H1 (cell line): ENCODE measurements at regions not wholly inside any gene's neighbourhood (a gene's known extent, or its start where the extent isn't known, plus 50 kb on each side); places are given as distances from the start of the nearest gene placed in this dataset.

Experiments used
- EGR1 ChIP-seq: IDR thresholded peaks from 2 replicates; pipeline ENCODE4 v1.6.1; 2011; ENCODE audit warnings: low read depth, low read length, borderline replicate concordance
- NRF1 ChIP-seq: IDR thresholded peaks from 2 replicates; pipeline ENCODE4 v1.6.1; 2011; ENCODE audit warnings: mild to moderate bottlenecking, low read depth, low read length, improper control_type of control experiment
- SAP30 ChIP-seq: fragments of 300-600 bp; sonication (generic); IDR thresholded peaks from 2 replicates; pipeline ENCODE4 v1.7.1; 2012; ENCODE audit warnings: low read length, moderate library complexity, mild to moderate bottlenecking, inconsistent platforms; ENCODE audit not compliant: insufficient read depth, insufficient replicate concordance
- SIN3A ChIP-seq, 2 experiments: IDR thresholded peaks in 1 of 2; conservative IDR thresholded peaks in 1 of 2; 2 replicates each; pipeline ENCODE4 v1.6.1; 2011 to 2012; ENCODE audit warnings: low read length in 2 of 2, improper control_type of control experiment in 1 of 2, low read depth in 1 of 2, mild to moderate bottlenecking in 1 of 2
- ZNF274 ChIP-seq: IDR thresholded peaks from 2 replicates; pipeline ENCODE4 v1.7.0; 2012; ENCODE audit warnings: low read length, borderline replicate concordance; ENCODE audit errors: extremely low read depth

GRCh38 chr3:162665684-162666391, 1169.2 kb downstream of the OTOL1 start (continued):
- TF ChIP-seq SIN3A (conservative IDR thresholded peaks at IDR 0.05 in 1 of 2, IDR thresholded peaks at IDR 0.05 in 1 of 2; ENCODE audit: low read depth in 1 of 2, low read length in 2 of 2): no peak
- no peak for TF ChIP-seq NRF1
- TF ChIP-seq ZNF274: no peak
- no peak for TF ChIP-seq SAP30
- TF ChIP-seq EGR1: no peak
